WTC11 (cell line): ENCODE measurements at regions not wholly inside any gene's neighbourhood (a gene's known extent, or its start where the extent isn't known, plus 50 kb on each side); places are given as distances from the start of the nearest gene placed in this dataset.

Experiments used
- ATAC-seq: fragments of 200-7000 bp; cut with Tn5 transposase; 2 replicates; pipeline ENCODE4 v1.10.0; 2021; ENCODE audit warnings: mild to moderate bottlenecking, moderate library complexity
- CTCF ChIA-PET: fragments of 300-600 bp; sonication (Branson Sonifier 250); formaldehyde crosslinking; loops from one replicate; lab custom pipeline; 2021; ENCODE audit warnings: antibody characterized with exemption; lab: Charles Lee
- POLR2A ChIA-PET: fragments of 350-600 bp; sonication (Branson Sonifier 250); formaldehyde crosslinking; loops from one replicate; lab custom pipeline; 2021; ENCODE audit warnings: antibody characterized with exemption; lab: Charles Lee
- DNase-seq: peaks from one replicate; pipeline ENCODE4 v3.0.0; 2021; ENCODE audit warnings: low spot score
- H3K27ac Mint-ChIP-seq: 2 replicates; pipeline ENCODE4 v1.8.0; 2021; ENCODE audit warnings: mixed read lengths
- H3K27me3 Mint-ChIP-seq: 2 replicates; pipeline ENCODE4 v1.8.0; 2021; ENCODE audit warnings: low read depth, mild to moderate bottlenecking, moderate library complexity, mixed read lengths
- H3K36me3 Mint-ChIP-seq: 2 replicates; pipeline ENCODE4 v1.8.0; 2021; ENCODE audit warnings: mixed read lengths
- H3K4me1 Mint-ChIP-seq: 2 replicates; pipeline ENCODE4 v1.8.0; 2022; ENCODE audit warnings: mixed read lengths
- H3K4me3 Mint-ChIP-seq: 2 replicates; pipeline ENCODE4 v1.8.0; 2021; ENCODE audit warnings: mild to moderate bottlenecking, moderate library complexity, mixed read lengths
- H3K9me3 Mint-ChIP-seq: 2 replicates; pipeline ENCODE4 v1.8.0; 2021; ENCODE audit warnings: mixed read lengths
- CREB1 ChIP-seq: sonication (generic); formaldehyde crosslinking; IDR thresholded peaks from 2 replicates; pipeline ENCODE4 v1.8.0; 2023; ENCODE audit warnings: mild to moderate bottlenecking, missing genetic modification reagents
- CREM ChIP-seq: sonication (generic); formaldehyde crosslinking; IDR thresholded peaks from 2 replicates; pipeline ENCODE4 v1.8.1; 2022; ENCODE audit warnings: mild to moderate bottlenecking, missing genetic modification reagents, moderate library complexity
- E2F1 ChIP-seq: sonication (generic); formaldehyde crosslinking; IDR thresholded peaks from 2 replicates; pipeline ENCODE4 v1.8.0; 2022; ENCODE audit warnings: mild to moderate bottlenecking, missing genetic modification reagents
- ELF4 ChIP-seq: sonication (generic); formaldehyde crosslinking; IDR thresholded peaks from 2 replicates; pipeline ENCODE4 v1.8.1; 2022; ENCODE audit warnings: low read depth, mild to moderate bottlenecking, moderate library complexity, missing genetic modification reagents
- FOXP4 ChIP-seq: sonication (generic); formaldehyde crosslinking; IDR thresholded peaks from 2 replicates; pipeline ENCODE4 v1.8.0; 2022; ENCODE audit warnings: mild to moderate bottlenecking, missing genetic modification reagents
- IRF2 ChIP-seq: sonication (generic); formaldehyde crosslinking; IDR thresholded peaks from 2 replicates; pipeline ENCODE4 v1.8.0; 2022; ENCODE audit warnings: low read depth, missing genetic modification reagents, borderline replicate concordance
- JAZF1 ChIP-seq: fragments of 250-450 bp; sonication (Bioruptor Pico); IDR thresholded peaks from 2 replicates; pipeline ENCODE4 v1.9.0; 2021; ENCODE audit warnings: moderate library complexity, mild to moderate bottlenecking, inconsistent platforms
- MXD4 ChIP-seq: fragments of 250-450 bp; sonication (Bioruptor Pico); IDR thresholded peaks from 2 replicates; pipeline ENCODE4 v1.8.0; 2021; ENCODE audit warnings: mild to moderate bottlenecking, moderate library complexity, borderline replicate concordance
- MYBL2 ChIP-seq: sonication (generic); formaldehyde crosslinking; IDR thresholded peaks from 2 replicates; pipeline ENCODE4 v1.8.1; 2023; ENCODE audit warnings: mild to moderate bottlenecking, moderate library complexity, missing genetic modification reagents
- RORB ChIP-seq: fragments of 250-450 bp; sonication (Bioruptor Pico); IDR thresholded peaks from 2 replicates; pipeline ENCODE4 v1.9.0; 2021; ENCODE audit warnings: mild to moderate bottlenecking
- SOX15 ChIP-seq: fragments of 250-450 bp; sonication (Bioruptor Pico); IDR thresholded peaks from 2 replicates; pipeline ENCODE4 v1.9.0; 2021; ENCODE audit warnings: mild to moderate bottlenecking
- ZBTB21 ChIP-seq: sonication (generic); formaldehyde crosslinking; IDR thresholded peaks from 2 replicates; pipeline ENCODE4 v1.8.1; 2023; ENCODE audit warnings: mild to moderate bottlenecking, missing genetic modification reagents, borderline replicate concordance
- ZMAT4 ChIP-seq: fragments of 250-450 bp; sonication (Bioruptor Pico); IDR thresholded peaks from 2 replicates; pipeline ENCODE4 v1.9.0; 2021; ENCODE audit warnings: mild to moderate bottlenecking
- ZNF138 ChIP-seq: sonication (generic); formaldehyde crosslinking; conservative IDR thresholded peaks from 2 replicates; pipeline ENCODE4 v1.8.1; 2022; ENCODE audit warnings: mild to moderate bottlenecking, moderate library complexity, missing genetic modification reagents
- ZNF317 ChIP-seq: sonication (generic); formaldehyde crosslinking; IDR thresholded peaks from 2 replicates; pipeline ENCODE4 v1.8.1; 2023; ENCODE audit warnings: low read depth, mild to moderate bottlenecking, moderate library complexity, missing genetic modification reagents, borderline replicate concordance
- ZNF396 ChIP-seq: fragments of 250-450 bp; sonication (Bioruptor Pico); IDR thresholded peaks from 2 replicates; pipeline ENCODE4 v1.8.0; 2021; ENCODE audit warnings: mild to moderate bottlenecking, moderate library complexity, borderline replicate concordance
- ZNF416 ChIP-seq: fragments of 250-450 bp; sonication (Bioruptor Pico); IDR thresholded peaks from 2 replicates; pipeline ENCODE4 v1.9.0; 2021; ENCODE audit warnings: mild to moderate bottlenecking, inconsistent platforms
- ZNF423 ChIP-seq: fragments of 250-450 bp; sonication (Bioruptor Pico); IDR thresholded peaks from 2 replicates; pipeline ENCODE4 v2.1.2; 2022; ENCODE audit warnings: mild to moderate bottlenecking, moderate library complexity
- TF ChIP-seq, protein P1 (sequence below): sonication (generic); formaldehyde crosslinking; IDR thresholded peaks from 2 replicates; pipeline ENCODE4 v1.8.1; 2023; ENCODE audit warnings: mild to moderate bottlenecking, missing genetic modification reagents, moderate library complexity
- TF ChIP-seq, protein P2 (sequence below): sonication (generic); formaldehyde crosslinking; IDR thresholded peaks from 2 replicates; pipeline ENCODE4 v1.8.1; 2022; ENCODE audit warnings: low read depth, missing genetic modification reagents, borderline replicate concordance
- TF ChIP-seq, protein P3 (sequence below): sonication (generic); formaldehyde crosslinking; conservative IDR thresholded peaks from 2 replicates; pipeline ENCODE4 v1.8.1; 2023; ENCODE audit warnings: mild to moderate bottlenecking, low read depth, missing genetic modification reagents, moderate library complexity

- Mint-ChIP-seq H3K9me3 (peaks cover 32% of the 10 kb centered on the region), H3K36me3 (peaks cover 28% of the 10 kb centered on the region), H3K4me1 (no peaks in the 10 kb centered on the region), H3K27ac (no peak overlapping the region), H3K4me3 (no peak overlapping the region), H3K27me3 (peaks cover 4% of the 10 kb centered on the region; the same call in 1 of the 2 replicates)
- CTCF ChIA-PET, result no interaction called here
- no peak for DNase-seq
- POLR2A ChIA-PET, result no interaction called here
- no peak for ATAC-seq
- TF ChIP-seq JAZF1 (CRISPR knock-in tag) (no peak), ZMAT4 (no peak), MYBL2 (CRISPR knock-in tag) (no peak), ZBTB21 (no peak), ZNF138 (CRISPR knock-in tag) (no peak)
- TF ChIP-seq, protein P1, sequence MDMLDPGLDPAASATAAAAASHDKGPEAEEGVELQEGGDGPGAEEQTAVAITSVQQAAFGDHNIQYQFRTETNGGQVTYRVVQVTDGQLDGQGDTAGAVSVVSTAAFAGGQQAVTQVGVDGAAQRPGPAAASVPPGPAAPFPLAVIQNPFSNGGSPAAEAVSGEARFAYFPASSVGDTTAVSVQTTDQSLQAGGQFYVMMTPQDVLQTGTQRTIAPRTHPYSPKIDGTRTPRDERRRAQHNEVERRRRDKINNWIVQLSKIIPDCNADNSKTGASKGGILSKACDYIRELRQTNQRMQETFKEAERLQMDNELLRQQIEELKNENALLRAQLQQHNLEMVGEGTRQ (CRISPR knock-in tag), result no peak
- TF ChIP-seq, protein P2, sequence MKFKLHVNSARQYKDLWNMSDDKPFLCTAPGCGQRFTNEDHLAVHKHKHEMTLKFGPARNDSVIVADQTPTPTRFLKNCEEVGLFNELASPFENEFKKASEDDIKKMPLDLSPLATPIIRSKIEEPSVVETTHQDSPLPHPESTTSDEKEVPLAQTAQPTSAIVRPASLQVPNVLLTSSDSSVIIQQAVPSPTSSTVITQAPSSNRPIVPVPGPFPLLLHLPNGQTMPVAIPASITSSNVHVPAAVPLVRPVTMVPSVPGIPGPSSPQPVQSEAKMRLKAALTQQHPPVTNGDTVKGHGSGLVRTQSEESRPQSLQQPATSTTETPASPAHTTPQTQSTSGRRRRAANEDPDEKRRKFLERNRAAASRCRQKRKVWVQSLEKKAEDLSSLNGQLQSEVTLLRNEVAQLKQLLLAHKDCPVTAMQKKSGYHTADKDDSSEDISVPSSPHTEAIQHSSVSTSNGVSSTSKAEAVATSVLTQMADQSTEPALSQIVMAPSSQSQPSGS, result no peak
- TF ChIP-seq, protein P3, sequence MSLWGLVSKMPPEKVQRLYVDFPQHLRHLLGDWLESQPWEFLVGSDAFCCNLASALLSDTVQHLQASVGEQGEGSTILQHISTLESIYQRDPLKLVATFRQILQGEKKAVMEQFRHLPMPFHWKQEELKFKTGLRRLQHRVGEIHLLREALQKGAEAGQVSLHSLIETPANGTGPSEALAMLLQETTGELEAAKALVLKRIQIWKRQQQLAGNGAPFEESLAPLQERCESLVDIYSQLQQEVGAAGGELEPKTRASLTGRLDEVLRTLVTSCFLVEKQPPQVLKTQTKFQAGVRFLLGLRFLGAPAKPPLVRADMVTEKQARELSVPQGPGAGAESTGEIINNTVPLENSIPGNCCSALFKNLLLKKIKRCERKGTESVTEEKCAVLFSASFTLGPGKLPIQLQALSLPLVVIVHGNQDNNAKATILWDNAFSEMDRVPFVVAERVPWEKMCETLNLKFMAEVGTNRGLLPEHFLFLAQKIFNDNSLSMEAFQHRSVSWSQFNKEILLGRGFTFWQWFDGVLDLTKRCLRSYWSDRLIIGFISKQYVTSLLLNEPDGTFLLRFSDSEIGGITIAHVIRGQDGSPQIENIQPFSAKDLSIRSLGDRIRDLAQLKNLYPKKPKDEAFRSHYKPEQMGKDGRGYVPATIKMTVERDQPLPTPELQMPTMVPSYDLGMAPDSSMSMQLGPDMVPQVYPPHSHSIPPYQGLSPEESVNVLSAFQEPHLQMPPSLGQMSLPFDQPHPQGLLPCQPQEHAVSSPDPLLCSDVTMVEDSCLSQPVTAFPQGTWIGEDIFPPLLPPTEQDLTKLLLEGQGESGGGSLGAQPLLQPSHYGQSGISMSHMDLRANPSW (CRISPR knock-in tag), result no peak
Observed at GRCh38 chr3:45302470-45302869, 76.4 kb upstream of the TMEM158 start.

DNA sequence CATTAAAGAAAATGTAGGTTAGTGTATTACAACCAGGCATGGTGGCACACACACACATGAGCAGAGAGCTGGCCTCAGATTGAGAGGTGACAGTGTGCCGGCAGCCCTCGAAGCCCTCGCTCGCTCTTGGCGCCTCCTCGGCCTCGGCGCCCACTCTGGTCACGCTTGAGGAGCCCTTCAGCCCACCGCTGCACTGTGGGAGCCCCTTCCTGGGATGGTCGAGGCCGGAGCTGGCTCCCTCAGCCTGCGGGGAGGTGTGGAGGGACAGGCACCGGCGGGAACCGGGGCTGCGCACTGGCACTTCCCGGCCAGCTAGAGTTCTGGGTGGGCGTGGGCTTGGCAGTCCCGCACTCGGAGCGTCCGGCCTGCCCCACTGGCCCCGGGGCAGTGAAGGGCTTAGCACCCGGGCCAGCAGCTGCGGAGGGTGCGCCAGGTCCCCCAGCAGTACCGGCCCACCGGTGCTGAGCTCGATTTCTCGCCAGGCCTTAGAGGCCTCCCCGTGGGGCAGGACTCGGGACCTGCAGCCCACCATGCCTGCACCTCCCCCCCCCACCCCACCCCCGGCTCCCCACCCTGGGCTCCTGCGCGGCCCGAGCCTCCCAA is 80.4 kb upstream of the TMEM158 start:
- H3K27me3 Mint-ChIP-seq, result peaks cover 7% of the 10 kb centered on the region
- H3K4me3 Mint-ChIP-seq, result no peak overlapping the region
- H3K27ac Mint-ChIP-seq, result no peak overlapping the region
- no peak for TF ChIP-seq ZNF396 (CRISPR knock-in tag)
- TF ChIP-seq CREB1, result no peak
- TF ChIP-seq E2F1 (CRISPR knock-in tag), result no peak
- TF ChIP-seq RORB (CRISPR knock-in tag), result no peak
- TF ChIP-seq IRF2 (CRISPR knock-in tag), result no peak
- no peak for TF ChIP-seq ZNF423 (CRISPR knock-in tag)
- TF ChIP-seq FOXP4 (CRISPR knock-in tag), result no peak
- TF ChIP-seq SOX15, result no peak
- no peak for TF ChIP-seq ZNF416 (CRISPR knock-in tag)
- TF ChIP-seq ZNF317, result no peak
- no peak for TF ChIP-seq MXD4 (CRISPR knock-in tag)
- TF ChIP-seq ELF4 (CRISPR knock-in tag), result no peak
- no peak for TF ChIP-seq CREM (CRISPR knock-in tag)
- no peak for ATAC-seq
- ChIA-PET CTCF (no interaction called here), POLR2A (no interaction called here)
- peaks cover 24% of the 10 kb centered on the region for H3K36me3 Mint-ChIP-seq
- H3K9me3 Mint-ChIP-seq, result peaks cover 28% of the 10 kb centered on the region
- no peak for DNase-seq
- peaks cover 18% of the 10 kb centered on the region for H3K4me1 Mint-ChIP-seq
